SK-N-SH (cell line): ENCODE measurements at regions not wholly inside any gene's neighbourhood (a gene's known extent, or its start where the extent isn't known, plus 50 kb on each side); places are given as distances from the start of the nearest gene placed in this dataset.

Source experiments
- CTCF ChIA-PET: fragments of 300-600, 350-600 bp; formaldehyde crosslinking; extraction: SDS; loops from one replicate; lab custom pipeline; 2021; lab: Yijun Ruan, JAX
- POLR2A ChIA-PET: fragments of 350-600 bp; sonication (Branson Sonifier 250); formaldehyde crosslinking; extraction: SDS; loops from one replicate; lab custom pipeline; 2020; ENCODE audit warnings: antibody characterized with exemption, inconsistent platforms; lab: Yijun Ruan, JAX
- DNase-seq: peaks from one replicate; pipeline ENCODE4 v3.0.0; 2012
- H2AFZ ChIP-seq: fragments of 200-600 bp; sonication (generic); 2 replicates; pipeline ENCODE4 v1.8.1; 2016; ENCODE audit warnings: antibody characterized with exemption, mild to moderate bottlenecking, low read depth
- H3F3A ChIP-seq: fragments of 200-600 bp; sonication (generic); replicated peaks from 2 replicates; pipeline ENCODE3; 2016; ENCODE audit warnings: antibody characterized with exemption, mild to moderate bottlenecking; ENCODE audit not compliant: insufficient read depth
- H3K27ac ChIP-seq, 2 experiments: fragments of 200-500 bp in 1 of 2; fragments of 200-600 bp in 1 of 2; sonication (Bioruptor generic) in 1 of 2; sonication (generic), shearing (Covaris generic) in 1 of 2; 2 replicates each; pipeline versions ENCODE4 v1.5.1 to v1.6.1; 2014 to 2016; ENCODE audit warnings: low read depth in 2 of 2, inconsistent platforms in 1 of 2, low read length in 1 of 2, mild to moderate bottlenecking in 1 of 2, mixed read lengths in 1 of 2
- H3K27me3 ChIP-seq: fragments of 200-600 bp; sonication (generic), shearing (Covaris generic); 2 replicates; pipeline ENCODE4 v1.6.1; 2016; ENCODE audit warnings: mixed run types; ENCODE audit not compliant: insufficient read depth
- H3K36me3 ChIP-seq, 2 experiments: fragments of 200-500 bp in 1 of 2; fragments of 200-600 bp in 1 of 2; sonication (Bioruptor generic) in 1 of 2; sonication (generic) in 1 of 2; replicated peaks in 1 of 2; 2 replicates each; pipeline versions ENCODE3 to v1.5.1; 2014 to 2016; ENCODE audit warnings: low read length in 1 of 2, mild to moderate bottlenecking in 1 of 2; ENCODE audit not compliant: insufficient read depth in 2 of 2, control insufficient read depth in 1 of 2
- H3K4me1 ChIP-seq, 2 experiments: fragments of 200-500 bp in 1 of 2; fragments of 200-600 bp in 1 of 2; sonication (Bioruptor generic) in 1 of 2; sonication (generic), shearing (Covaris generic) in 1 of 2; 2 replicates each; pipeline versions ENCODE4 v1.5.1 to v1.6.1; 2014 to 2016; ENCODE audit warnings: low read depth in 1 of 2, low read length in 1 of 2, mixed run types in 1 of 2; ENCODE audit not compliant: insufficient read depth in 2 of 2, control insufficient read depth in 1 of 2
- H3K4me2 ChIP-seq: fragments of 200-600 bp; sonication (generic), shearing (Covaris generic); 2 replicates; pipeline ENCODE4 v1.6.1; 2017; ENCODE audit warnings: mixed run types
- H3K4me3 ChIP-seq, 2 experiments: fragments of 200-500 bp in 1 of 2; fragments of 200-600 bp in 1 of 2; sonication (Bioruptor generic) in 1 of 2; sonication (generic), shearing (Covaris generic) in 1 of 2; 2 replicates each; pipeline versions ENCODE4 v1.5.1 to v1.8.1; 2014 to 2016; ENCODE audit warnings: low read depth in 2 of 2, inconsistent platforms in 1 of 2, low read length in 1 of 2, mild to moderate bottlenecking in 1 of 2, mixed read lengths in 1 of 2, moderate library complexity in 1 of 2
- H3K79me2 ChIP-seq: fragments of 200-600 bp; sonication (generic); 2 replicates; pipeline ENCODE4 v1.8.1; 2017; ENCODE audit warnings: mild to moderate bottlenecking; ENCODE audit not compliant: insufficient read depth
- H3K9ac ChIP-seq: fragments of 200-600 bp; sonication (generic); 2 replicates; pipeline ENCODE4 v1.6.1; 2017; ENCODE audit warnings: mixed run types
- H3K9me2 ChIP-seq: fragments of 200-600 bp; sonication (generic); 2 replicates; pipeline ENCODE4 v1.6.1; 2017; ENCODE audit warnings: mixed run types
- H3K9me3 ChIP-seq: fragments of 200-600 bp; sonication (generic); 2 replicates; pipeline ENCODE4 v1.6.1; 2017; ENCODE audit warnings: mixed run types, mild to moderate bottlenecking, moderate library complexity
- H4K20me1 ChIP-seq: fragments of 200-600 bp; sonication (generic); 2 replicates; pipeline ENCODE4 v1.6.1; 2017; ENCODE audit warnings: mild to moderate bottlenecking, mixed run types; ENCODE audit not compliant: insufficient read depth
- CHD2 ChIP-seq: fragments of 150-350 bp; IDR thresholded peaks from 2 replicates; pipeline ENCODE4 v1.6.1; 2018; ENCODE audit warnings: low read length; ENCODE audit not compliant: partially characterized antibody
- CTCF ChIP-seq: fragments of 200-600 bp; sonication (generic); IDR thresholded peaks from 2 replicates; pipeline ENCODE4 v1.6.1; 2017; ENCODE audit warnings: antibody characterized with exemption, mild to moderate bottlenecking, moderate library complexity
- ELF1 ChIP-seq: IDR thresholded peaks from 2 replicates; pipeline ENCODE4 v1.4.0; 2012
- EP300 ChIP-seq, 2 experiments: IDR thresholded peaks; 2 replicates each; pipeline versions ENCODE4 v1.4.0 to v1.6.1; 2012; ENCODE audit warnings: borderline replicate concordance in 1 of 2, low read depth in 1 of 2, low read length in 1 of 2
- FOSL2 ChIP-seq: IDR thresholded peaks from 2 replicates; pipeline ENCODE4 v1.4.0; 2012; ENCODE audit warnings: low read depth, mild to moderate bottlenecking, moderate library complexity, borderline replicate concordance
- IRF3 ChIP-seq: fragments of 150-350 bp; IDR thresholded peaks from 2 replicates; pipeline ENCODE4 v1.6.1; 2016; ENCODE audit warnings: mild to moderate bottlenecking, low read depth, low read length
- JUND ChIP-seq: IDR thresholded peaks from 2 replicates; pipeline ENCODE4 v1.4.0; 2012
- REST ChIP-seq: IDR thresholded peaks from 2 replicates; pipeline ENCODE4 v1.6.1; 2012; ENCODE audit warnings: mild to moderate bottlenecking, low read depth, low read length, moderate library complexity
- TCF12 ChIP-seq: IDR thresholded peaks from 2 replicates; pipeline ENCODE4 v1.4.0; 2012
- WGBS: methylation state at CpG from one replicate; pipeline ENCODE4 v1.1.6; 2017; ENCODE audit warnings: low lambda C conversion rate; 5-methylcytosine and 5-hydroxymethylcytosine counted together

GRCh38 chr13:55577082-55577846 is 1563.5 kb upstream of the PRR20A start:
- CTCF ChIA-PET: no interaction called here
- no CpG with 5 or more reads among the region's 1 CpG for WGBS
- no peaks in the 10 kb centered on the region for H3K4me1 ChIP-seq

More at GRCh38 chr13:55577082-55577846, 1563.5 kb upstream of the PRR20A start:
- no peaks in the 10 kb centered on the region for H3K27me3 ChIP-seq
- no peak overlapping the region for H3K4me2 ChIP-seq
- H3K79me2 ChIP-seq: no peaks in the 10 kb centered on the region
- no peak overlapping the region for H3K27ac ChIP-seq
- H3K36me3 ChIP-seq: no peaks in the 10 kb centered on the region
- H3F3A ChIP-seq: no peaks in the 10 kb centered on the region
- H3K9me3 ChIP-seq: no peaks in the 10 kb centered on the region
- no peaks in the 10 kb centered on the region for H4K20me1 ChIP-seq
- H3K9ac ChIP-seq: no peak overlapping the region
- POLR2A ChIA-PET: no interaction called here
- no peaks in the 10 kb centered on the region for H3K9me2 ChIP-seq
- TF ChIP-seq ELF1 (no peak), JUND (no peak), CTCF (no peak), IRF3 (no peak), TCF12 (no peak), CHD2 (no peak), FOSL2 (no peak), REST (no peak), EP300 (IDR thresholded peaks at IDR 0.05; ENCODE audit: borderline replicate concordance in 1 of 2, low read depth in 1 of 2, low read length in 1 of 2) (no peak)
- no peak overlapping the region for H3K4me3 ChIP-seq
- no peak for DNase-seq
- H2AFZ ChIP-seq: no peak overlapping the region
